Stimulated activated naive CD8-positive, alpha-beta T cell treated with anti-CD3 and anti-CD28 coated beads, Interleukin-15, amount 100 ng/mL, for 72 hours (primary cell): ENCODE measurements at regions not wholly inside any gene's neighbourhood (a gene's known extent, or its start where the extent isn't known, plus 50 kb on each side); places are given as distances from the start of the nearest gene placed in this dataset.

ENCODE experiments used
- ATAC-seq: fragments of 150-1000 bp; cut with Tn5 transposase; 2 replicates; pipeline ENCODE4 v1.10.0; 2021; ENCODE audit warnings: mild to moderate bottlenecking, moderate library complexity
- DNase-seq, 2 donors: peaks; one replicate each; pipeline ENCODE4 v3.0.0; 2021 to 2022
- H3K27ac Mint-ChIP-seq, 2 donors: one replicate each; pipeline ENCODE4 v1.8.0; 2022; ENCODE audit warnings: mild to moderate bottlenecking in 2 of 2, mixed read lengths in 2 of 2, moderate library complexity in 2 of 2
- H3K27me3 Mint-ChIP-seq: one replicate; pipeline ENCODE4 v1.8.0; 2022; ENCODE audit warnings: mixed read lengths
- H3K4me1 Mint-ChIP-seq: one replicate; pipeline ENCODE4 v1.8.0; 2022; ENCODE audit warnings: mild to moderate bottlenecking, mixed read lengths
- H3K4me3 Mint-ChIP-seq, 2 donors: one replicate each; pipeline ENCODE4 v1.8.0; 2022; ENCODE audit warnings: mild to moderate bottlenecking in 2 of 2, mixed read lengths in 2 of 2, moderate library complexity in 1 of 2
- H3K9me3 Mint-ChIP-seq, 2 donors: one replicate each; pipeline ENCODE4 v1.8.0; 2022; ENCODE audit warnings: mixed read lengths in 2 of 2

DNA sequence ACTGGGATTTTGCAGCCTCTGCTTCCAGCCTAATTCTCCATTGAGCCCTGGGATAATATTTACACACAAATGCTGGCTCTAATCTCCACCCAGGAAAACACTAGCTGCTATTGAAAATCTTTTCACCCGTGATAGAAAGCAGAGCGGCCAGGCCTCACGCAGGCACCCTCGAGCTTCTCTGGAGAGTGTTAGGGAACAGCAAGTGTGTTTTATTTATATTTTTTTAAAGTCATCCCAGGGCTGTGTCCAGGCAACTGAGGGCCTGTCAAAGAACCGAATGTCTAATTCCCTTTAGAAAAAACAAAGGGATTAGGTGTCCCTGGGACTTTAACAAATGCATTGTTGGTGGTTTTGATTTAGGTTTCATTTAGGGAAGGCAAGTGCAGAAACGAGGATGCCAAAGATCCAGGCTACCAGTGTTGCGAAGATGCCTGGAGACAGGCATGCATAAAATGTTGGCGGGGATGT, 51.2 kb upstream of the SPRY4 start:
- Mint-ChIP-seq H3K4me3 (no peak overlapping the region), H3K9me3 (no peaks in the 10 kb centered on the region), H3K27me3 (no peaks in the 10 kb centered on the region), H3K27ac (no peak overlapping the region), H3K4me1 (peaks cover 16% of the 10 kb centered on the region)
- DNase-seq (no peak), ATAC-seq (no peak)
